RWPE1 (cell line): ENCODE measurements at regions not wholly inside any gene's neighbourhood (a gene's known extent, or its start where the extent isn't known, plus 50 kb on each side); places are given as distances from the start of the nearest gene placed in this dataset.

ENCODE experiments used
- CTCF ChIA-PET: fragments of 350-600 bp; sonication (Branson Sonifier 250); formaldehyde crosslinking; extraction: SDS; loops from one replicate; lab custom pipeline; 2021; lab: Yijun Ruan, JAX
- POLR2A ChIA-PET: fragments of 400-600 bp; formaldehyde crosslinking; extraction: SDS; loops from one replicate; lab custom pipeline; 2020; ENCODE audit warnings: antibody characterized with exemption; ENCODE audit not compliant: low non-redundant PET; lab: Yijun Ruan, JAX
- DNase-seq: peaks from one replicate; pipeline ENCODE4 v3.0.0; 2012; ENCODE audit warnings: low spot score
- H3K27ac ChIP-seq: fragments of 450-650 bp; 2 replicates; pipeline ENCODE4 v1.5.1; 2017
- CTCF ChIP-seq: fragments of 450-650 bp; conservative IDR thresholded peaks from 2 replicates; pipeline ENCODE4 v1.5.1; 2017; ENCODE audit warnings: low read depth, mild to moderate bottlenecking

- no peak for TF ChIP-seq CTCF
- POLR2A ChIA-PET: interaction anchor here (0.9 kb wide), 1 partner anchor 177 kb away, joined by 3 read pairs; no protein-coding TSS in a partner anchor
- no peak overlapping the region for H3K27ac ChIP-seq
- CTCF ChIA-PET: interaction anchor here (0.7 kb wide), 1 partner anchor 177 kb away, joined by 3 read pairs; no protein-coding TSS in a partner anchor
- DNase-seq: no peak
Measured at GRCh38 chr4:26141911-26142638, 178.7 kb upstream of the RBPJ start.

- POLR2A ChIA-PET: no interaction called here
- CTCF ChIA-PET: no interaction called here
- DNase-seq: peak; percentile 5
- TF ChIP-seq CTCF: no peak
- no peak overlapping the region for H3K27ac ChIP-seq
Measured at GRCh38 chr4:26144526-26145155, 176.2 kb upstream of the RBPJ start.

- DNase-seq: no peak
- TF ChIP-seq CTCF: no peak
- CTCF ChIA-PET: no interaction called here
- no peak overlapping the region for H3K27ac ChIP-seq
- POLR2A ChIA-PET: no interaction called here
Measured at GRCh38 chr4:26145212-26145611, 175.6 kb upstream of the RBPJ start.

GRCh38 chr4:26148927-26149326 lies 171.9 kb upstream of the RBPJ start:
- POLR2A ChIA-PET: no interaction called here

GRCh38 chr4:26150948-26151347 lies 169.9 kb upstream of the RBPJ start:
- no peak overlapping the region; the same call in 1 of the 2 replicates for H3K27ac ChIP-seq
- peak; percentile 30 for DNase-seq
- ChIA-PET CTCF (interaction anchor here (0.6 kb wide), 1 partner anchor 279 kb away, joined by 4 read pairs; no protein-coding TSS in a partner anchor), POLR2A (no interaction called here)
- TF ChIP-seq CTCF: no peak

More at GRCh38 chr4:26148927-26149326, 171.9 kb upstream of the RBPJ start:
- no peak for DNase-seq
- CTCF ChIA-PET: no interaction called here
- TF ChIP-seq CTCF: no peak
- no peak overlapping the region for H3K27ac ChIP-seq

GRCh38 chr4:26151615-26152014 lies 169.2 kb upstream of the RBPJ start:
- ChIA-PET CTCF (interaction anchor here (0.6 kb wide), 1 partner anchor 207 kb away, joined by 3 read pairs; no protein-coding TSS in a partner anchor), POLR2A (no interaction called here)
- DNase-seq: no peak
- no peak overlapping the region for H3K27ac ChIP-seq
- no peak for TF ChIP-seq CTCF
